ENCODE measurements at regions not wholly inside any gene's neighbourhood (a gene's known extent, or its start where the extent isn't known, plus 50 kb on each side); places are given as distances from the start of the nearest gene placed in this dataset.

DNA sequence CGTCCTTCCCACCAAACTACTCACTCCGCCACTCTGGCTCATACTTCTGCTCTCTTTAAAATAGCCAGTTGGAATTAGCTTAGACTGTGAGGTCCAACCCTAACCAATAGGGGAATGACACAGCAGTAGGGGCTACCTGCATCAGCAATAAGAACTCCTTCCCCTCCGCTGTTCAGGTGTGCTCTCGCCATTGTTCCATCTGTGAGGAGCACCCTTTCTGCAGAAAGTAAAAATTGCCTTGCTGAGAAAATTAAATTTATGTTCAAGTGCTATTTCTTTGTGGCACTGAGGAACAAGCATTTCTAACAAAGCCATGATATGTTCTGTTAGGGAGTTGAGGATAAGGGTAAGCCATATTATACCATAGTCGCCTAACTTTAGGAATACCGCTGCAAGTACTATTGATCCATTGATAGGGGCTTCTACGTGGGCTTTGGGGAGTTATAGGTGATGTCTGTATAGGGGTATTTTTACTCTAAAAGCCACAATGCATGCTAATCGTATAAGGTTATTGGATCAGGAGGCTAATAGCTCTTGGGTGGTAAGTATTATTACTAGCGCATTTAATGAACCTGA, 1269.5 kb downstream of the TYW1 start:
- DNase-seq, result no peak

DNA sequence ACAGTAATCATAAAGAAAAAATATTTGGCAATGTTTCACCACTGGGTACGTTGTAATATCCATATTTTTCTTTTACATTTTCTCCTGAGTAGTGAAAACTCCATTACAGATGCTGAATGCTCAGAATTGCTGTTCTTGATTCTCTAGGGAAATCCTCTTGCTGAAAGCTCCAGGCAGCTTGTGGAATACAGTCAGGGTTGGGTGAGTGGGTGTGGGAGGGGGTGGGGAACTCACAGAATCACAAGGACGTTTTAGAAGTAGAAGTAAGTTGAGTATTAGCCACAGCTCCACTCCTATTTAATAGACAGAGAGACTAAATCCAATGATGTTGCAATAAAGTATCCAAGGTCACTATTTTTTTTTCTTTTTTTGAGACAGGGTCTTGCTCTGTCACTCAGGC, 1270.9 kb downstream of the TYW1 start:
- DNase-seq, result no peak

DNA sequence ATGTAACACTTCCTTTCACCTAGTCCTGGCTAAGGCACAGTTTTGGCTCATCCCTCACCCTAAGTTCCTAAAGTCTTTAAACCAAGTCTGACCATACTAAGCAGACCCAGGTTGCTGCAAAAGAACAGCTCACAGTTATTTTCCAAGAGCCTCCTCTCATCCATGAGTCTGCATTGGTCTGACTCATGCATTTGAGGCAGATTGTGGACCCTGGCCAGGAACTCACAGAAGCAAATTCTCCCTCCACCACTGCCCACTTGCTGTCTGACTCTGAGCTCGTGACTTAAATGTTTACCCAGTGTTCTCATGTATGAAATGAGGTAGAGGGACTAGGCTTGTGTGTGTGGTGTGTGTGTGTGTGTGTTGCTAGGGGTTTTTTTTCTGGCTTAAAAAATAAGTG, 1272.8 kb downstream of the TYW1 start:
- no peak for DNase-seq

DNA sequence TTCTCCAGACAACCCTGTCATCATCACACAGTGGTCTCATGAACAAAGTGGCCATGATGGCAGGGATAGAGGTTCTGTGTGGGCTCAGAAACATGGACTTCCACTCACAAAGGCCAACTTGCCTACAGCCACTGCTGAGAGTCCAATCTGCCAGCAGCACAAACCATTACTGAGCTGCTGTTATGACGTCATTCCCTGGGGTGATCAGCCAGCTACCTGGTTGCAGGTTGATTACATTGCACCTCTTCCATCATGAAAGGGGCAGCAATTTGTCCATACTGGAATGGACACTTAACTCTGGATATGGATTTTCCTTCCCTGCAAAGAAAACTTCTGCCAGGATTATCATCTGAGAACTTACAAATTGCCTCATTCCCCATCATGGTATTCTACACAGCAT, 1275.9 kb downstream of the TYW1 start:
- DNase-seq, result no peak

DNA sequence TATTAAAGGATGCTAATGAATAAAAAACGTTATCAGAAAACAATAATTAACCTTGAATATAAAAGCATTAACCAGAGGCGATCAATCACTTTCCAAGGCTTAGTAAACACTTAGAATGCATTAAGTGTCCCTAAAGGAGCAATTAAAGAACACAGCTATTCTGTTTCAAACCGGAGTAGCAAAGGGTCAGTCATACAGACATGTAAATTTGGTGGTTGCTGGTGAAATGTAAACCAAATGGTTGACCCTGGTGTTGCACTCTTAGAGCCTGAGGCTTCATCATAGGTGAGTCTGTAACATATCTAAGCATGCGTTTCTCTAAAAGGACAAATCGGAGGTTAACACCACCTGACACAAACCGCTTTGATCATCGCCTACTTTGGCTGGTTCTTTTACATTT, 1280.1 kb downstream of the TYW1 start:
- no peak for DNase-seq

DNA sequence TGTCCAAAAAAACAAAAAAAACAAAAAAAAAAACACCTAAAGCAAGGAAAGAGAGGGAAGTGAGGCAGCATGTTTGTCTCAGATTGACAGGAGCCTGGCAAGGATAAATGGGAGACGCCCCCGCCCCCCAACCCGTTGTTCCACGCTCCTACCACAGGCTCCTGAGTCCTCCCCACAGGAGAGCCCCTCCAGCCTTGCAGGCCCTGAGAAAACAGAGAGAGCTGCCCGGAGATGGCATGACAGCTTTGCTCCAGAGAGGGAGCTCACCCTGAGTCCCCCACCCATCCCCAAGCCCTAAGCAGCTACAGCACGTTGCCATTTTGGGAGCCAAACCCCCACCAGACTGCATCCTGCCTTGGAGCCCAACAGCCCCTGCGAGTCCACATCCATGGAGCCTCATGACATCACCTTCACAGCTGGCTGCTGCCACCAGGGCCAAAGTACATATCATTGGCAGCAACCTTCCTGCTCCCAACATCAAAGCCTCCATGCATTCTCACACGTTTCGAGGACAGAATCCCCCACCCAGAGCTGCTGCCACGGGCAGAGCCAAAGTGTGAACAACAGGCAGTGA, 1283.3 kb downstream of the TYW1 start:
- no peak for DNase-seq

DNA sequence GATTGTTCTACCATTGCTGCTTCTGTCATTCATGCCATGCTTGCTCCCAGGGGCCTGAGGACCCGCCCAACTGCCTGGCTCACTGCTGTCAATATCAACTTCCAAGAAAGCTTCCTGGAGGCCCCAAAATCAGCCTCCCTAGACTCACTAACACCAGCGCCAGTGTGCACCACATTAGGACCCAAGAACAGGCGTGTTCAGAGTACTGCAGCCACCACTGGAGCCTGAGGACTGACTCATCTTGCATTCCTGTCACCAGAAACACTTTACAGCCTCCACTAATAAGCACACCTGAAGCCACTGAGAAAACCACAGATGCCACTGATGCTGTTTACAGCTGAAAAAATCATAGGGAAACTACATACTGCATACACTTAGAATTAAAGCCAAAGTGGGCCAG, 1284.3 kb downstream of the TYW1 start:
- no peak for DNase-seq

DNA sequence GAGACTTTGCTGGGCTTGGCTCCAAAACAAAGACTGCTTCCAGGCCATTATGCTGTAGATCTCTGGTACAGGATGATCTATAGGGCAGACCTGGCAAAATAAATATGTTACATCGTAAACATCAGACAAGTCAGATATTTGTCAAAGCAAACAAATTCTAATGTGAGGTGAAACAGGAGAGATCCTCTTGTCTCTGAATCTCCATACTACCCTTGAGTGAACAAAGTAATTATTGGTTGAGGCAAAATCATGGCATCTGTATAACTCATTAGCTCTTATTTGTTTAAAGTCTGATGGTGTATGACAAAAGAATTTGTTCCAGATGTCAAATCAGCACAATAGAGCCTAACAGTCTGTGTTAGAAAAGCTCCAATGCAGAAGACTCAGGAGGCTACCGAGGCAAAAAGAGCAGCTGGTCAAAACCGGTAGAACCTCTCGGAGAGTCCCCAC, 1291.5 kb downstream of the TYW1 start:
- DNase-seq, result no peak

DNA sequence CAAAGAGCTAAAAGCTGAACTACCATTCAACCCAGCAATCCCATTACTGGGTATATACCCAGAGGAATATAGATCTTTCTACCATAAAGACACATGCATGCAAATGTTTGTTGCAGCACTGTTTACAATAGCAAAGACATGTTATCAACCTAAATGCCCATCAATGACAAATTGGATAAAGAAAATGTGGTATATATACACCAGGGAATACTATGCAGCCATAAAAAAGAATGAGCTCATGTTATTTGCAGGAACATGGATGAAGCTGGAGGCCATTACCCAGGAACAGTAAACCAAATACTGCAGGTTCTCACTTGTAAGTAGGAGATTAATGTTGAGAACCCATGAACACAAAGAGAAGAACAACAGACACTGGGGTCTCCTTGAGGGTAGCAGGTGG, 1295.1 kb downstream of the TYW1 start:
- no peak for DNase-seq

DNA sequence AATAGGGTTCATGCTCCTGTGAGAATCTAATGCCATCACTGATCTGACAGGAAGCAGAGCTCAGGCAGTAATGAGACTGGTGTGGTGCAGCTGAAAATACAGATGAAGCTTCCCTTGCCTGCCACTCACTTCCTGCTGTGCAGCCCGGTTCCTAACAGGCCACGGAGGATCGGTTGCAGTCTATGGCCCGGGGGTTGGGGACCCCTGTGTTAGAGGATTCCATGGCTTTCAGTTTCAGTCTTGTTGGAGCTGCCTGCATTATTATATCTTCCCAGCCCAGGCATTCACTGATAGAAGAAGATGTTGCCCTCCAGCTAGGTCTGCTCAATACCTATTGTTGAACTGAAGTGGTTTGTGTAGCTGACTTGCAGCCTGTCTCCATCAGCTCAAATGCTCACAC, 1298.8 kb downstream of the TYW1 start:
- no peak for DNase-seq

DNA sequence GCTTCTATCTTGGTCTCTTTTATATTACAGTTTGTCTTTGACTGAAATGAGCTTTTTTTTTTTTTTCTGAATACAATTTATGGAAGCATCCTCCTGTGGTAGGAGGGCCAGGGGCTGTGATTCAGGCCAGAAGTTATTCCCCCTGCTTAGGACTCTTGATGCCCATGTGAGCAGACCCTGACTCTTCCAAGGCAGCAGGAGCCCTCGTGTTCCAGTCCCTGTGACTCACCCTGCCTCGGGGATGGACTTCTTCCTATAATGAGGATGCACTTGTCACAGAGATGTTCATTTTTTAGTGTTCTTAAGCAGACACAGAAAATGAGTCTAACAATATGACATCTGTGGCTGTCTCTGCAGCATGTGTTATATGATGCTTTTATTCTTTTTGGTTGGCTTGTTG, 1293.7 kb upstream of the AUTS2 start:
- DNase-seq, result no peak

DNA sequence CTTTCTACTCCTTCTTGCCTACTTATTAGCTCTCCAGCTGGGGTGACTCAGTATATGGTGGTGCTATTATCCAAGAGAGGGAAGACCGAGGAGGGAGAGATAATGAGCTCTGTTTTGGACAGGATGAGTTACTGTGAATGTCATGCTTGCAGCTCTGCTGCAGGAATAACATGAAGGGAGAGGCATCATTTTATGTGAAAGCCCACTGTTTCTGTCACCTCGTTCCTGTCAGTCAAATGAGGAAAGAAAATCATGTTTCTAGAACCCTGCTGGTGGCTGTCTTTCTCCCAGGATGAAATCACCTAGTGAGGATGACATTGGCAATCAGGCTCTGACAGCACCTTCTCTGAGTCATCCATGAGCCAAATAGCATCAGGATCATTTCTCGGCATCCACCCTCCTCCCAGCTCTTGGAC, 1291.6 kb upstream of the AUTS2 start:
- no peak for DNase-seq

DNA sequence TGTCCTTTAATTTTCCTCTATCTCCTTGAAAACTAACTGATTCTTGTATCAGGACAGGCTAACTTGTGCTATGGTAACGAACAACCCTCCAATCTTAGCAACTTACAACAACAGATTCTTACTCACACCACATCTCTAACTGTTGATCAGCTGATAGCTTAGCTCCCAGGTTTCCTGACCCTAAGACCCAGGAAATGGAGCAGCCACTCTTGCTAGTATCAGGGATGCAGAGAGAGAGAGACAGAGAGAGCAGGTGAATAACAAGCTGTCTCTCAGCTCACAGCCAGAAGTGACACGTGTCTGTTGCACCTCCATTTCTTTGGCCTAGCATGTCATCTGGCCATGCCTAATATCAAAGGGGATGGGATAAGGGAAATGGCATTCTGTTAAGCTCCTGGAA, 1289.0 kb upstream of the AUTS2 start:
- DNase-seq, result no peak

DNA sequence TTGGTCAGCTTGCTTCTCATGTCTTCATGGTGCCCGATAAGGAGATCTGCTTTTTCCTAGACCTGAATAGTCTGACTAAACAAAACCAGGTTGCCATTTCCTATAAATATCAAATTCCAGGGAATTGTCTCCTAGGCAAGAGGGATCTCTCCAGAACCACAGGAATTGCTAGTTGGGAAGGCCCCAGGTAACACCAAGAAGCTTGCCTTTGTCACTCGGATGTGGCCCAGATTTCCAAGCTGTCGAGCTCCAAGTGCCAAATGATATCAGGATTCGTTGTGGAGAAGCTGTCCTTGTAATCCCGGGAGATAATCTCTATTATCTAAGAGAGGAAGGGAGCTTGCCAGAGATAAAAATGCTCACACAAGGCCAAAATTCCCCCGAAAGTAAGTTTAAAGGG, 1288.5 kb upstream of the AUTS2 start:
- no peak for DNase-seq

DNA sequence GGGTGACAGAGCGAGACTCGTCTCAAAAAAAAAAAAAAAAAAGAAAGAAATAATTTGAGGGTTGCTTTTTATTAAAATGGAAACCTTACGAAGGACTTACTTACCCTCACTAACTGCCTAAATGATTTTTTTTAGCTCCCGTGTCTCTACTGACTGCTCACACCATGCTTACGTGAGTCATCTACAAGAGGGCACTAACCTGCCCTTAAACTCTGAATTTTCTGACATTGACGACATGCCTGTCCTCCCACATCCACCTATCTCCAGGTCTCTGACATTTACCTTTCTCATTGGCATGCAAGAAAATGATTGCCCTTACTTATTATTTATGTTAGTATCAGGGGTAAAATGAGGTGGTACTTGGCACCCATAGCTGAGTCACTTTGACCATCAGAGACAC, 1286.3 kb upstream of the AUTS2 start:
- DNase-seq, result no peak

DNA sequence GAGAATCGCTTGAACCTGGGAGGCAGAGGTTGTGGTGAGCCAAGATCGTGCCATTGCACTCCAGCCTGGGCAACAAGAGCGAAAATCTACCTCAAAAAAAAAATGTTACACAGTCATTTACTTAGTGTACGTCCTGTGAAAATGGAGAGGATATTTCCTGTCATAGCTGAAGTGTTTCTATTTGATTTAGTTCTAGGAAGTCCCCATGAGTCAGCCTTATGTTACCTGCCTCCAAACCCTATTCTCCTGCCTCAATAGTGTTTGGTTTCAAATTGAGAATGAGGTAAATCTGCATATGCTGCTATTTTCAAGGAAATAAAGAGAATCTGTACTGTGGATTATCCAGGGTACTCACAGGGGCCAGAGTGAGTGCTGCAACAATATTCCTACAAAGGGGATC, 1284.5 kb upstream of the AUTS2 start:
- no peak for DNase-seq

DNA sequence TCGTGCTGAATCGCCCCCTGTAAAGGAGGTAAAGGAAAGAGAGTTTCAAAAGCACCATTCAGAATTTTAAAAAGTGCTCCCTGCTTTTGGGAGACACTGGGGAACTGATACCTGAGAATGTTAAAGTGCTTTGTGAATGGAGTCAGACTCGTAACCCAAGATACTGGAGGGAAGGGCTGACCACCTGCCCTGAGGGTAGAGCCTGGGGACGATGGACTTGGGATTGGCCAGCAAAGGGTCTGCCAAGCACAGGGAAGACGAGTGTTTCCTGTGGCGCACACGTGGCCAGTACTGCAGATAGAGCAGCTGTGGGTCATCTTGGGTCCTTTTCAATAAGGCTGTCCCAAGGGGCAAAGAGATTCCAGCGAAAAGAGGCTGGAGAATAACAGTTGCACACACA, 1284.1 kb upstream of the AUTS2 start:
- no peak for DNase-seq

DNA sequence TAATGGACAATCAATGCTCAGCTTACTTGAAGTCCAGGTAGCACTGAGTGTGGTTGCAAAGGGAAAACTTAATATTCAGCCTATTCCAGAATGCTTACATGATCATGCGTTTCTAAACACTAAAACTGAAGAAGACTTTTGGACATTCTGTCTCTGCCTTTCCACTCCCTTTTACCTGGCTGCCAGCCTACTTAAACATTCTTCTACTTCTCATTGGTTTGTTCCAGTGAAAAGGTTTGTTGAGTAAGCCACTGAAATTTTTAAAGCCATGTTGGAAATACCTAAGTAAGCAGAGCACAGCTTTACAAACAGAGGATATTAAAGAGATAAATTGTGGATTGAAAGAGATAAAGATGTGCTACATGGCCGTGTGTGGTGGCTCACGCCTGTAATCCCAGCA, 1280.8 kb upstream of the AUTS2 start:
- no peak for DNase-seq

DNA sequence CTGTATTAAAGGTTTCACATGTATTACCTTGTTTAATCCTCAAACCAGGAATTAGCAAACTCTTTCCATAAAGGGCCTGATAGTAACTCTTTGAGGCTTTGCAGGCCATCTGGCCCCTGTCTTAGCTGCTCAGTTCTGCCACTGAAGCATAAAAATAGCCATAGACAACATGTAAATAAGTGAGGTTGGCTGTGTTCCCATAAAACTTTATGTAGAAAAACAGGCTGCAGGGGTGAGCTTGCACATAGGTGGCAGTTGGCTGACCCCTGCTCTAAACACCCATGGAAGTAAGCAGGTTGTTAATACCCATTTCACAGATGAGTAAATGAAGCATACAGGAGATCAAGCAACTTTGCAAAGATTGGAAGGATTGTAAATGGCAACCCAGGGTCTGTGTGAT, 1279.2 kb upstream of the AUTS2 start:
- no peak for DNase-seq

DNA sequence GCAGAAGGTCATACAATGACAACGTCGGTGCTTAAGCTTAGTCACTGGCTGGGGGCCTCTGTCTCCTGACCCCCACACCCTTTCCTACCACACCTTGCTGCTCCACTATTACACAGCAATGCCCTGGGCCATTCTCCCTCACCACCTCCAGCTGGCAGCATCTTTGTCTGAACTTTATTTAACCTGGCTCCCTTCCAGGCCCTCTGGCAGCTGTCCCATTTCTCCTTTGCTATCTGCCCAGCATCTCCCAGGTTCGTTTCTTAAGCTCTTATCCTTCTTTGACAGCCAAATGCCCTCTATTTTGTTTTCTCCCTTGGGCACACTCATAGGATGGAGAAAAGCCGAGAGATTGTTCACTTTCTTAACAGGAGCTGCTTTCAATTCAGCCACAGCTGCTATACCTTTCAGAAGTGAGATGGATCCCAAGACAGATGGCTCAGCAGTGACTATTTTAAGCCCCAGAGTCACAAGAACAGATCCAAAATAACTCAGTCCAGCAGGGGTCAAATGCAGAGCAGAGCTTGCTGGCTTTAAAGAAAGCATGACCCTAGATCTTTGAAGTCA, 1277.1 kb upstream of the AUTS2 start:
- DNase-seq, result no peak

DNA sequence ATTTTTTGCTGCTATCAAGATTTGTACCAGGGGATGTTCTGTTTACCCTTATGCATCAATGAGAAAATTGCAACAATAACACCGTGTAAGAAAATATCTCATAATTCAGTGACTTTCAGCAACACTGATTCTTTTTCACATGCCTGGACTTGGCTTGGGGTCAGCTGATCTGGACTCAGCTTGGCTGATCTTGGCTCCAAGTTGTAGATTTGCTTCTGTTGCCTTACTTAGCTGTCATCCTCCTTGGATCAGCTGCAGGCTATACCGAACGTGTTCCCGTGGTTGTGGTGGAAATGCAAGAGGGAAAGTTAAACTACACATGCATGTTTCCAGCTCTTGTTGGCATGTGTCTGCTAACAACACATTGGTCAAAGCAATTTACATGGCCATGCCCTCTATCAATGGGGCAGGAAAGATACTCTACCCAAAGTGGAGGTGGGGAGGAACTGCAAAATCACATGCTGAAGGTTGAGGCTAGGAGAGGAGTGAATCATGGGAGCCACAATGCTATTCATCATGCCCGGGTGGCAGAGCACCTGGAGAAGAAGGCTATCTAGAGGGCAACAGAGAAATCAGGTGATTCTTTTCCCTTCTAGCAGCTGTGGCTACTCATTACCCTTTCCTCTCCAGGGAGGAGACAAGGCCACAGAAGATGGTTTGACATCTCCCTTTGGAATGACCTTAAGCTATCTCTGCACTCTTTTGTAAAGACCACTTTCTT, 1276.3 kb upstream of the AUTS2 start:
- DNase-seq, result no peak

DNA sequence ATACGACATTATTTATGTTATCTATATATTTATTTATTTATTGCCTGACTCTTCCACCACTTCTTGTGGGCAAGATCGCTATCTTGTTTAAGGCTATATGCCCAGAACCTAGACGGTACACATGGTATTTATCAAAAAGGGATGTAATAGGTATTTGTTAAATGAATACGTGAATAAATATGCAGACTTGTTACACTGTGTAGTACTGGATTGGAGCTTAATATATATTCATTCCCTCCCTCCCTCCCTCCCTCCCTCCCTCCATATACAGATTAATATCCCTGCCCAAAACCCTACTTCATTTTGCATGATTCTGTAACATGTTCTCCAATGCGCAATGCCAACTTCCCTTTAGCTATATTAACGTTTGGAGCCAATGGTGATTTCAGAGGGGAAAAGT, 1273.7 kb upstream of the AUTS2 start:
- no peak for DNase-seq

DNA sequence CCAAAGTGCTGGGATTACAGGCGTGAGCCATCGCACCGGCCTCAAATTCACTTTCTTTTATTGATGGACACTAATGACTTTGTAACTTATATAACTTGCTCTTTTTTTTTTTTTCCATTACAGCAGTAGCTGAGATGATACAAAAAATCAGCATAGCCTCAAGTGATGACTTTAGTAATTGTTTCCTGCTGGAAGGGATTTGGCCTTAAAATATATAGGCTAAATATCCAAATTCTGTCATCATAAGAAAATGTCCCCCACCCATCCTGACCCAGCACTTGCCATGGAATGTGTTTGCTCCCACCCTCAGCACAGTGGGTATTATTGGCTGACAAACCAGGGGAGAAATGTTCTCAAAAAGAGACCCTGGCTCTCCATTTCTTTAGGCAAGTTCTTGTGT, 1264.1 kb upstream of the AUTS2 start:
- DNase-seq, result no peak

DNA sequence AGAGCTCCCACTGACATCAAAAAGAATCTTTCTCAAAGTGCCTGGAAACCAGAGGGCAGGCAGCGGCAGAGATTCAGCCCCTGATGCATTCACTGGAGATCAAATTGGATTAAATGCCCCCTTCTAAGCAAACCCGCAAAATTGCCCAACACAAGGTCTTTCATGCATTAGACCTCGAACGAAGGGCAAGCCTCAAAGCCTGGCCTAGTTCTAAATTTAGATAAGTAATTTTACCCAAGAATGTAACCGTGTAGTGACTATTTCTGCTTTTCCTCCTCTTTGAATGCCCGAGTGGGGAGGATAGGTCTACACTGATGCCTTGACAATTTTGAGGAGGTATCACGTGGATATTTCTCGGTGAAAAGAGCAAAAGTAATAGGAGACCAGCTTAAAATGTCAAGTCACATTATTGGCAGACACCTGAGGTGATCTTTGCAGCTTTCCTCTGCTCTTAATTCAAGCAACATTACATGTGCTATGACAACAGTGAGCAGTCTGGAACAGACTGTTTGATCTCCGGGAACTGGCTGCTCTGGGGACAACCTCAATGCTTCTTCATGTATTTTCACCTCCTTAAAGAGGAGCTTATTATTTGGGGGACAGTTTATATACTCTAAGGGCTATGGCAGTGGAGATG, 1263.5 kb upstream of the AUTS2 start:
- DNase-seq, result no peak
